GM06990 (cell line): ENCODE measurements at regions not wholly inside any gene's neighbourhood (a gene's known extent, or its start where the extent isn't known, plus 50 kb on each side); places are given as distances from the start of the nearest gene placed in this dataset.
"Not testable (repeated sequence)": the region's sequence is repeated elsewhere in the genome, so short reads cannot be mapped to it uniquely, and the experiment has no call there.

Experiments used
- DNase-seq: peaks from one replicate; pipeline ENCODE4 v3.0.0-alpha.2; 2011; ENCODE audit not compliant: insufficient read length; ENCODE audit errors: extremely low read depth
- H3K27me3 ChIP-seq: replicated peaks from 2 replicates; pipeline ENCODE4 v1.6.0; 2011; ENCODE audit warnings: low read length; ENCODE audit not compliant: control insufficient read depth, insufficient read depth
- H3K36me3 ChIP-seq: 2 replicates; pipeline ENCODE4 v1.5.1; 2011; ENCODE audit warnings: low read length; ENCODE audit not compliant: control insufficient read depth, insufficient read depth
- H3K4me3 ChIP-seq: replicated peaks from 2 replicates; pipeline ENCODE4 v1.5.1; 2011; ENCODE audit warnings: low read depth, mild to moderate bottlenecking, control low read depth, low read length
- TF ChIP-seq, protein P1 (sequence below): IDR thresholded peaks from 2 replicates; pipeline ENCODE4 v1.5.1; 2011; ENCODE audit warnings: low read length, control low read depth, mild to moderate bottlenecking, inconsistent platforms; ENCODE audit not compliant: insufficient read depth, poor library complexity, severe bottlenecking

DNA sequence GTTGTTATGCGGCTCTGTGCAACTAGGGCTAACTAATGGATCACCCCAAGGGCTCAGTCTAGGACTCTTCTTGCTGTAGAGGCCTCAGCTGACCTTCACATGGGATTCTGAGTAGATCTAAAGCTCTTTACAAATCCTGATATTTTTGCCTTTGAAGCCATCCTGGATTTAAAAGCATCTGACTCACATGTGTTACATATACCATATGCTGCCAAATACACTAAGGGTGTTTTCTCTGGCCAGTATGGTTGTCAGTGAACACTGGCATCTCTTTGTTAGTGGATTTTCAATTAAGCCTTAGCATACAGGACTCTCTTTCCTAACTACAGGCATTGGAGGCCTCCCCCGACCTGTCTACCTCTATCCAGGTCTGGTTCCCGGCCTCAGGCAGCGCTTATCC is 992.8 kb upstream of the FANCL start:
- Histone ChIP-seq H3K27me3 (no peaks in the 10 kb centered on the region; the same call in 1 of the 2 replicates), H3K36me3 (no peaks in the 10 kb centered on the region), H3K4me3 (no peak overlapping the region)
- TF ChIP-seq, protein P1, sequence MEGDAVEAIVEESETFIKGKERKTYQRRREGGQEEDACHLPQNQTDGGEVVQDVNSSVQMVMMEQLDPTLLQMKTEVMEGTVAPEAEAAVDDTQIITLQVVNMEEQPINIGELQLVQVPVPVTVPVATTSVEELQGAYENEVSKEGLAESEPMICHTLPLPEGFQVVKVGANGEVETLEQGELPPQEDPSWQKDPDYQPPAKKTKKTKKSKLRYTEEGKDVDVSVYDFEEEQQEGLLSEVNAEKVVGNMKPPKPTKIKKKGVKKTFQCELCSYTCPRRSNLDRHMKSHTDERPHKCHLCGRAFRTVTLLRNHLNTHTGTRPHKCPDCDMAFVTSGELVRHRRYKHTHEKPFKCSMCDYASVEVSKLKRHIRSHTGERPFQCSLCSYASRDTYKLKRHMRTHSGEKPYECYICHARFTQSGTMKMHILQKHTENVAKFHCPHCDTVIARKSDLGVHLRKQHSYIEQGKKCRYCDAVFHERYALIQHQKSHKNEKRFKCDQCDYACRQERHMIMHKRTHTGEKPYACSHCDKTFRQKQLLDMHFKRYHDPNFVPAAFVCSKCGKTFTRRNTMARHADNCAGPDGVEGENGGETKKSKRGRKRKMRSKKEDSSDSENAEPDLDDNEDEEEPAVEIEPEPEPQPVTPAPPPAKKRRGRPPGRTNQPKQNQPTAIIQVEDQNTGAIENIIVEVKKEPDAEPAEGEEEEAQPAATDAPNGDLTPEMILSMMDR: no peak
- DNase-seq: no peak

DNA sequence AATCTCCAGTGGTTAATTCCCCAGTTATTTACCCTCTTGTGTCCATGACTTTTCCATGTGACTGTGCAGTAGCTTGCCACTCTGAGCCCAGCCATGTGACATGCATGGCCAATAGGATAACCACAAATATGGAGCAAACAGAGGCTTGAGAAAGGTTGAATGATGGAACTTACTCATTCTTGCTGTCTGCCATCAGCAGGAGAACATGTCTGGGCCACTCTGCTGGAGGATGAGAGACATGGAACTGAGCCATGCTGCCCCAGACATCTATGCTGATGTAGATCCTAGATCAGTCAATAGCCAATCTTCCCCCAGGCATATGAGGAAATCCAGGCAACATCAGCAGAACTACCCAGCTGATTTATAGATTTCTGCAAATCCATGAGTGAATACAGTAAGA is 992.3 kb upstream of the FANCL start:
- Histone ChIP-seq H3K36me3 (no peaks in the 10 kb centered on the region), H3K4me3 (no peak overlapping the region), H3K27me3 (no peaks in the 10 kb centered on the region; the same call in 1 of the 2 replicates)
- no peak for DNase-seq
- TF ChIP-seq, protein P1: no peak

DNA sequence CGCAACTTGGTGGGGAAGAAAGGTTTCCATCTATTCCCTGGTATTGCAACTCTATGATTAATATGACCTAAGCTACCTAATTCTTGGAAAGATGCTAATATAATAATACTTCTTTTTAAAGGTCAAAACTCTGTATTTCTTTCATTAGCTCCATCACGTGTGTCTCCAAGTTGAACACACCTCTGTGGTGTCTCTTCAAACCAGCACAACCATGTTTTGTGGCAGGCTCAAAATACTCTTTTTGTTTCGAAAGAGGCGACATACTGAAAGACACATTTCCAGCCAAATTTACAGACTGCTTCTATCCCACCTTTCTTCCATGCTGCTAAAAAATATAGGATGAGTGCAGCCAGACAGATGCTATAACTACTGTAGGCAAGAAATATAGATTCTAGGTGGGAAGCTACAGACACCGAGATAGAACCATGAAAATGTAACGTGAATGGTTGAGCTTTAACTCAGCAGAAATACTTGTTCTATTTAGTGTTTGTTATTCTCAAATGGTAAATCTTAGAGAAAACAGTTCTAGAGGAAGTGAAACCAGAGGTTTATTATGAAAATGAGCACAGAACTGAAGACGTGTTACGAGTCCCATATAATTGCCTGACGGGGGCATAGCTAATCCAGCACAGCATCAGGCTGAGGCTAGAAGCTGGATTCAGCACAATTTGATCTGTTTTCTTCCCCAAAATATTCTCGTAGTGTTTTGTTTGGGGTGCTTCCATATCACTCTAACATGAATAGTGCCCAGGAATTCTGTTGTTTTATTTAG is 991.5 kb upstream of the FANCL start:
- Histone ChIP-seq H3K4me3 (no peak overlapping the region), H3K36me3 (no peaks in the 10 kb centered on the region), H3K27me3 (no peaks in the 10 kb centered on the region; the same call in 1 of the 2 replicates)
- TF ChIP-seq, protein P1: no peak
- DNase-seq: no peak

DNA sequence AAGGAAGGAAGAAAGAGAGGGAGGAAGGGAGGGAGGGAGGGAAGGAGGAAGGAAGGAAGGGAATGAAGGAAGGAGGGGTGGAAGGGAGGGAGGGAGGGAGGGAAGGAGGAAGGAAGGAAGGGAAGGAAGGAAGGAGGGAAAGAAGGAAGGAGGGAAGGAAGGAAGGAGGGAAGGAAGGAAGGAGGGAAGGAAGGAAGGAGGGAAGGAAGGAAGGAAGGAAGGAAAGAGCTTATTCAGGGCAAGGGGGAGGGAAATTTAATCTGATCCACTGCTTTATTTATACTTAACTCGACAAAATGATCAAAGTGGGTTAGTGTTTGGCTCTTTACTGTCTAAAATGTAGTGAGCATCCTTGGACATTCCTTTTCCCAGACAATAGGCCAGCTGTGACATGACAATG is 985.2 kb upstream of the FANCL start:
- DNase-seq, H3K4me3 ChIP-seq, H3K36me3 ChIP-seq, H3K27me3 ChIP-seq: not testable (repeated sequence)

DNA sequence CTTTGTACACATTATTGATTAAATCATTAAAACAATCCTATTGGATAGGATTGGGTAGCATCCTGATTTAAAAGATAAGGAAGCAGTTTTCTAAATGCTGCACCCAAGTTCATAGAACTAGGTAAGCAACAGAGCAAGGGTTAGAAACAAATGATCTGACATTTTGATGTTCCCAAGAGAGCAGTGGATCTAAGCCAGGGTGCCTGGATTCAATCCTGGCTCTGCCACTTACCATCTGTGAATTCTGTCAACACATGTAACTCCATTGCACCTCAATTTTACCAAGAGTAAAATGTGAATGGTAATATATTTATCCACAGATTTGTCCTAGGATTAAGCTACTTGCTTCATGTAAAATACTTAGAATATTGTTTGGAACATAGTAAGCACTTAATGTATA is 982.6 kb upstream of the FANCL start:
- Histone ChIP-seq H3K36me3 (no peaks in the 10 kb centered on the region), H3K4me3 (no peak overlapping the region), H3K27me3 (no peaks in the 10 kb centered on the region)
- TF ChIP-seq, protein P1: no peak
- no peak for DNase-seq

DNA sequence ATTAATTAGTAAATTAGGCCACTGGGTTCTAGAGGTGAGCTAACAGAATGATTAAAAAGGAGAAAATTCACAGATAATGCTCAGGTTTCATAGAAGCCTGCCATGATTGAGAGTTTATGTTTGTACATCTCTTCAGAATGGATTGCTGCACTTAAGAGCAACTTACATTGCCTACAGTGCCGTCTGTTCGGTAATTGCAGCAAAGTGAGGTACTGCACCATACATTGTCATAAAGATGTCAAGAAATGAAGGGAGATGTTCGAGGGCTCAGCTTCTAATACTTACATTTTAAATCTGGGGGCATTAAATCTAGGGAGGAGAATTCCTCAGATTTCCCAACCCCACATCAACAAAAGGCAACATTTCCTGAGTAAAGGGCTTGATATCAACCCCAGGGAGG is 976.2 kb upstream of the FANCL start:
- H3K4me3 ChIP-seq: no peak overlapping the region
- TF ChIP-seq, protein P1: no peak
- DNase-seq: no peak
- H3K36me3 ChIP-seq: no peaks in the 10 kb centered on the region
- H3K27me3 ChIP-seq: no peaks in the 10 kb centered on the region
